CD4-positive, CD25-positive, alpha-beta regulatory T cell (primary cell): ENCODE measurements at regions not wholly inside any gene's neighbourhood (a gene's known extent, or its start where the extent isn't known, plus 50 kb on each side); places are given as distances from the start of the nearest gene placed in this dataset.
"Not testable (repeated sequence)": the region's sequence is repeated elsewhere in the genome, so short reads cannot be mapped to it uniquely, and the experiment has no call there.

Source experiments
- ATAC-seq, 2 donors: fragments of 150-1000 bp; cut with Tn5 transposase; one replicate each; pipeline ENCODE4 v1.10.0; 2021; ENCODE audit warnings: low read depth in 2 of 2, moderate number of reproducible peaks in 2 of 2, moderate library complexity in 1 of 2
- DNase-seq, 3 donors: peaks; one replicate each; pipeline versions ENCODE4 v3.0.0 to v3.0.0-alpha.2; 2012 to 2022; ENCODE audit warnings: mixed read lengths in 1 of 3
- H3K27ac ChIP-seq: one replicate; pipeline ENCODE4 v1.7.0; 2013; ENCODE audit warnings: mild to moderate bottlenecking, low read length; ENCODE audit not compliant: insufficient read depth, poor library complexity, severe bottlenecking
- H3K27me3 ChIP-seq: one replicate; pipeline ENCODE4 v1.7.0; 2013; ENCODE audit warnings: low read length; ENCODE audit not compliant: control insufficient read depth, insufficient read depth
- H3K36me3 ChIP-seq: one replicate; pipeline ENCODE4 v1.7.0; 2013; ENCODE audit warnings: mild to moderate bottlenecking, low read length, moderate library complexity; ENCODE audit not compliant: control insufficient read depth, insufficient read depth
- H3K4me1 ChIP-seq: 2 replicates; pipeline ENCODE4 v1.7.0; 2013; ENCODE audit warnings: mild to moderate bottlenecking, low read length; ENCODE audit not compliant: insufficient read depth, control insufficient read depth, poor library complexity, severe bottlenecking
- H3K4me3 ChIP-seq: one replicate; pipeline ENCODE4 v1.7.0; 2013; ENCODE audit warnings: low read depth, mild to moderate bottlenecking, low read length, moderate library complexity
- H3K9me3 ChIP-seq, 2 experiments: 1 replicate in 1 of 2; 2 replicates in 1 of 2; pipeline ENCODE4 v1.7.0; 2013; ENCODE audit warnings: low read length in 2 of 2, mild to moderate bottlenecking in 1 of 2, moderate library complexity in 1 of 2; ENCODE audit not compliant: control insufficient read depth in 2 of 2
- H3K27ac Mint-ChIP-seq, 3 donors: one replicate each; pipeline ENCODE4 v1.8.0; 2020 to 2022; ENCODE audit warnings: mild to moderate bottlenecking in 3 of 3, mixed read lengths in 3 of 3, moderate library complexity in 2 of 3
- H3K27me3 Mint-ChIP-seq: one replicate; pipeline ENCODE4 v1.8.0; 2022; ENCODE audit warnings: mild to moderate bottlenecking, mixed read lengths
- H3K36me3 Mint-ChIP-seq: one replicate; pipeline ENCODE4 v1.8.0; 2020; ENCODE audit warnings: mixed read lengths
- H3K4me1 Mint-ChIP-seq, 4 donors: one replicate each; pipeline ENCODE4 v1.8.0; 2020 to 2022; ENCODE audit warnings: mixed read lengths in 4 of 4, mild to moderate bottlenecking in 1 of 4
- H3K4me3 Mint-ChIP-seq, 4 donors: one replicate each; pipeline ENCODE4 v1.8.0; 2020 to 2022; ENCODE audit warnings: mild to moderate bottlenecking in 4 of 4, mixed read lengths in 4 of 4, moderate library complexity in 3 of 4
- H3K9me3 Mint-ChIP-seq, 7 donors: one replicate each; pipeline ENCODE4 v1.8.0; 2020 to 2022; ENCODE audit warnings: mixed read lengths in 7 of 7, mild to moderate bottlenecking in 3 of 7, moderate library complexity in 2 of 7

DNA sequence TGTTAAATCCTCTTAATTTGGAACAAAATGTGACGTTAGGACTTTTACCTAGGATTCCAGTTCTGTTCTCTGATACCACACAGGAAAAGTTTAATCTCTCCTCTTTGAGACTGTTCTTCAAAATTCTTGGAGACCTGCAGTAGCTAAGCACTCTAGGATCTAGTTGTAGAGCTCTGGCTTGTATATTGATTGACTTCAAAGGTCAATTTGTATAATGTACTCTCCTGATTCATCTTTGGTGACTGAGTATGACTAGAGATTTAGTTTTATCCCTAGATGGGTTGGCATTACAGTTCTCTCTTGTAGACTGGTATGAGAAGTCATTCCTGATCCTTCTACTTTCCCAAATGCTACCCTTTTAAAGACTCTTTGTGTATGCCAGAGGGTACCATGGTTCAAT is 168.4 kb upstream of the TPRG1 start:
- Histone ChIP-seq H3K4me3 (no peak overlapping the region), H3K36me3 (no peaks in the 10 kb centered on the region), H3K27ac (no peak overlapping the region), H3K27me3 (peaks cover 4% of the 10 kb centered on the region), H3K4me1 (no peaks in the 10 kb centered on the region), H3K9me3 (no peaks in the 10 kb centered on the region)
- Mint-ChIP-seq H3K4me3 (no peak overlapping the region), H3K4me1 (no peaks in the 10 kb centered on the region), H3K9me3 (peaks cover 0 to 2% (median 0%) of the 10 kb centered on the region in 7 donors), H3K27ac (no peak overlapping the region), H3K36me3 (no peaks in the 10 kb centered on the region), H3K27me3 (peaks cover 4% of the 10 kb centered on the region)
- ATAC-seq (no peak), DNase-seq (no peak)

DNA sequence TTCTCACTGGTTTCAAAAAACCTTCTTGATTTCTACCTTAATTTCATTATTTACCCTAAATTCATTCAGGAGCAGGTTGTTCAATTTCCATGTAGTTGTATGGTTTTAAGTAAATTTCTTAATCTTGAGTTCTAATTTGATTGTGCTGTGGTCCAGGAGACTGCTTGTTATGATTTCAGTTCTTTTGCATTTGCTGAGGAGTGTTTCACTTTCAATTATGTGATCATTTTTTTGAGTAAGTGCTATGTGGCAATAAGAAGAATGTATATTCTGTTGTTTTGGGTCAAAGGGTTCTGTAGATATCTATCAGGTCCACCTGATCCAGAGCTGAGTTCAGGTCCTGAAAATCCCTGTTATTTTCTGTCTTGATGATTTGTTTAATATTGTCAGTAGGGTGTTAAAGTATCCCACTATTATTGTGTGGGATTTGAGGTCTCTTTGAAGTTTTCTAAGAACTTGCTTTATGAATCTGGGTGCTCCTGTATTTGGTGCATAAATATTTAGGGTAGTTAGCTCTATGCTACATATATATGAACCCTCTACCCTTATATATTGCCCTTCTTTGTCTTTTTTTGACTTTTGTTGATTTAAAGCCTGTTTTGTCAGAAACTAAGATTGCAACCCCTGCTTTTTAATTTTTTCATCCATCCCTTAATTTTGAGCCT is 158.4 kb upstream of the TPRG1 start:
- H3K9me3 Mint-ChIP-seq, result peaks cover 0 to 33% (median 17%) of the 10 kb centered on the region in 7 donors
- no peak overlapping the region for H3K27ac Mint-ChIP-seq

GRCh38 chr3:189014526-189014925 is 157.2 kb upstream of the TPRG1 start:
- Histone ChIP-seq H3K4me3 (no peak overlapping the region), H3K27me3 (no peaks in the 10 kb centered on the region), H3K4me1 (no peaks in the 10 kb centered on the region), H3K36me3 (no peaks in the 10 kb centered on the region), H3K9me3 (no peaks in the 10 kb centered on the region), H3K27ac (no peak overlapping the region)
- H3K27ac Mint-ChIP-seq, result no peak overlapping the region
- peaks cover 0 to 9% (median 6%) of the 10 kb centered on the region in 4 donors for H3K4me1 Mint-ChIP-seq
- H3K27me3 Mint-ChIP-seq, result peaks cover 5% of the 10 kb centered on the region
- ATAC-seq, result no peak
- H3K9me3 Mint-ChIP-seq, result peaks cover 0 to 33% (median 17%) of the 10 kb centered on the region in 7 donors
- no peak for DNase-seq
- no peak overlapping the region for H3K4me3 Mint-ChIP-seq
- peaks cover 4% of the 10 kb centered on the region for H3K36me3 Mint-ChIP-seq

More for the DNA sequence above, 158.4 kb upstream of the TPRG1 start:
- Histone ChIP-seq H3K27me3 (no peaks in the 10 kb centered on the region), H3K9me3 (no peaks in the 10 kb centered on the region), H3K36me3 (no peaks in the 10 kb centered on the region), H3K4me3 (no peak overlapping the region), H3K27ac (no peak overlapping the region), H3K4me1 (no peaks in the 10 kb centered on the region)
- DNase-seq (peak in 1 of 3 donors; percentile 40), ATAC-seq (no peak)
- Mint-ChIP-seq H3K4me3 (no peak overlapping the region), H3K27me3 (peaks cover 5% of the 10 kb centered on the region), H3K36me3 (peaks cover 4% of the 10 kb centered on the region), H3K4me1 (peaks cover 0 to 9% (median 6%) of the 10 kb centered on the region in 4 donors)

DNA sequence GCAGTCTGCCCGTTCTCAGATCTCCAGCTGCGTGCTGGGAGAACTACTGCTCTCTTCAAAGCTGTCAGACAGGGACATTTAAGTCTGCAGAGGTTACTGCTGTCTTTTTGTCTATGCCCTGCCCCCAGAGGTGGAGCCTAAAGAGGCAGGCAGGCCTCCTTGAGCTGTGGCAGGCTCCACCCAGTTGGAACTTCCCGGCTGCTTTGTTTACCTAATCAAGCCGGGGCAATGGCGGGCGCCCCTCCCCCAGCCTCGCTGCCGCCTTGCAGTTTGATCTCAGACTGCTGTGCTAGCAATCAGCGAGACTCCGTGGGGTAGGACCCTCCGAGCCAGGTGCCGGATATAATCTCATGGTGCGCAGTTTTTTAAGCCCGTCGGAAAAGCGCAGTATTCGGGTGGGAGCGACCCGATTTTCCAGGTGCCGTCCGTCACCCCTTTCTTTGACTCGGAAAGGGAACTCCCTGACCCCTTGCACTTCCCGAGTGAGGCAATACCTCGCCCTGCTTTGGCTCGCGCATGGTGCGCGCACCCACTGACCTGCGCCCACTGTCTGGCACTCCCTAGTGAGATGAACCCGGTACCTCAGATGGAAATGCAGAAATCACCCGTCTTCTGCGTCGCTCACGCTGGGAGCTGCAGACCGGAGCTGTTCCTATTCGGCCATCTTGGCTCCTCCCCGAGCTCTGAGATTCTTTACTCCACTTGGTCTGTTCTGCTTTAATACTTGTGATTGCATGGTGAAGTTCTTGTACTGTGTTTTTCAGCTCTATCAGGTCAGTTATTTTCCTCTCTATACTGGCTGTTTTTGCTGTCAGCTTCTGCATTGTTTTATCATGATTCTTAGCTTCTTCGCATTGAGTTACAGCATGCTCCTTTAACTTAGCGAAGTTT is 148.9 kb upstream of the TPRG1 start:
- H3K4me3 Mint-ChIP-seq, result peak overlapping the region; percentile 48 to 74 (median 52)
- H3K9me3 Mint-ChIP-seq, H3K4me3 ChIP-seq, H3K27ac ChIP-seq, H3K27me3 Mint-ChIP-seq, H3K36me3 Mint-ChIP-seq, H3K4me1 Mint-ChIP-seq, ATAC-seq, H3K4me1 ChIP-seq, H3K27me3 ChIP-seq, H3K36me3 ChIP-seq, H3K9me3 ChIP-seq: not testable (repeated sequence)
- peak in 2 of 3 donors; percentile 1 to 46 for DNase-seq
- H3K27ac Mint-ChIP-seq, result peak overlapping the region in 1 of 3 donors; percentile 62

- H3K36me3 ChIP-seq, result no peaks in the 10 kb centered on the region
- H3K27ac Mint-ChIP-seq, result no peak overlapping the region
- H3K27ac ChIP-seq, result no peak overlapping the region
- peaks cover 0 to 5% (median 4%) of the 10 kb centered on the region in 4 donors for H3K4me1 Mint-ChIP-seq
- peaks cover 3% of the 10 kb centered on the region for H3K36me3 Mint-ChIP-seq
- H3K27me3 ChIP-seq, result no peaks in the 10 kb centered on the region
- H3K27me3 Mint-ChIP-seq, result peaks cover 13% of the 10 kb centered on the region
- H3K4me1 ChIP-seq, result no peaks in the 10 kb centered on the region
- H3K4me3 ChIP-seq, result no peak overlapping the region
- H3K9me3 ChIP-seq, result no peaks in the 10 kb centered on the region
- no peak for ATAC-seq
- no peak overlapping the region for H3K4me3 Mint-ChIP-seq
- DNase-seq, result no peak
- H3K9me3 Mint-ChIP-seq, result peaks cover 0 to 4% (median 0%) of the 10 kb centered on the region in 7 donors
Observed at GRCh38 chr3:189025866-189026265, 145.9 kb upstream of the TPRG1 start.

GRCh38 chr3:189027626-189028155 is 144.1 kb upstream of the TPRG1 start:
- Mint-ChIP-seq H3K36me3 (peaks cover 3% of the 10 kb centered on the region), H3K27me3 (peaks cover 13% of the 10 kb centered on the region), H3K9me3 (peaks cover 0 to 6% (median 0%) of the 10 kb centered on the region in 7 donors), H3K4me3 (no peak overlapping the region), H3K27ac (no peak overlapping the region), H3K4me1 (peaks cover 0 to 5% (median 4%) of the 10 kb centered on the region in 4 donors)
- no peak for DNase-seq
- H3K27me3 ChIP-seq, result no peaks in the 10 kb centered on the region
- ATAC-seq, result no peak
- H3K36me3 ChIP-seq, result no peaks in the 10 kb centered on the region
- no peak overlapping the region for H3K27ac ChIP-seq
- H3K9me3 ChIP-seq, result no peaks in the 10 kb centered on the region
- H3K4me1 ChIP-seq, result no peaks in the 10 kb centered on the region
- H3K4me3 ChIP-seq, result no peak overlapping the region

DNA sequence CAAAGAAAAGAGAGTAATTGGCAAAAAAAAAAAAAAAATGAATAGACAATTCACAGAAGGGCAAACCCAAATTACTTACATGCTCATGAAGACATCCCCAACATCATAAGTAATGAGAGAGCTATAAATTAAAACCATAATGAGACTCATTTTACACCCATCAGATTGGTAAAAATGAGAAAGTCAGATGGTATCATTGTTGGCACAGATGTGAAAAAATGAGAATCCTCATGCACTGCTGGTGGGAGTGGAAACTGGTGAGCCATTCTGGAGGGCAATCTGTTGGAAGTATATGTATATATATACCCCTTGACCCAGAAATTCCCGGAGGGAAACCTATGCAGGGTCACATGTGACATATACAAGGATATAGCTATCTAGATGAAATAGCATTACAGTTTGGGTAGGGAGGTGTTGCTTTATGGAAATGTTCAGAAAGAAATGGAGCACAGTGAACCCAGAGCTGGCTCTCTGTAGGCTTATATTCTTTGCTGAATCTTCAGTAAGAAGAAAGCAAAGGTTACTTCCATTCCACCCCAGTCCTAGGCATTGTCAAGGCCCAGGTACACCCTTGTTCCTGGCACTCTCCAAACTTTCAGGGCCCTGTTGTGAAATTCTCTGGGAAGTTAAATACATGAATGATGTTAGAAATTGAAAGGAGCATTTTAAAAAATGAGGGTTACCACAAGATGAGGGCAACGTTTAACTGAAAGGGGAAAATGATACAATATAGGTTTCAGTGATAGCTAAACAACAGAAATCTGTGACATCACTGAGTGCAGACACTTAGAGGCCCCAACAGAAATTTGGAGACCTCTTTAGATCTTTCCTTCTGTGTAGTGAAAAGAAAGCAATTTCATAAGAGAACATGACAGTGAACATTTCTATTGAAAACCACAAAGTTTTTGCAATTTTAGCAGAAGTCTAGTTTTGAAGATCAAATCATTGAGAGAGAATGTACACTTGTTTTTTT is 132.7 kb upstream of the TPRG1 start:
- ATAC-seq (peak; percentile 47 to 52), DNase-seq (peak in 1 of 3 donors; percentile 78)
- Histone ChIP-seq H3K4me3 (no peak overlapping the region), H3K4me1 (peaks cover 11% of the 10 kb centered on the region), H3K27me3 (no peaks in the 10 kb centered on the region), H3K9me3 (no peaks in the 10 kb centered on the region), H3K36me3 (no peaks in the 10 kb centered on the region), H3K27ac (peak overlapping the region; percentile 24)
- Mint-ChIP-seq H3K36me3 (no peaks in the 10 kb centered on the region), H3K4me3 (no peak overlapping the region), H3K9me3 (peaks cover 0 to 8% (median 0%) of the 10 kb centered on the region in 7 donors), H3K27me3 (no peaks in the 10 kb centered on the region), H3K27ac (peak overlapping the region; percentile 27 to 83 (median 38)), H3K4me1 (peaks cover 19 to 38% (median 23%) of the 10 kb centered on the region in 4 donors)
